Muscle layer of colon (tissue), 2 donors: ENCODE measurements at regions not wholly inside any gene's neighbourhood (a gene's known extent, or its start where the extent isn't known, plus 50 kb on each side); places are given as distances from the start of the nearest gene placed in this dataset.
"Not testable (repeated sequence)": the region's sequence is repeated elsewhere in the genome, so short reads cannot be mapped to it uniquely, and the experiment has no call there.

Experiments used
- H3K27ac ChIP-seq: one replicate; pipeline ENCODE4 v1.7.0; 2013; ENCODE audit warnings: low read depth, mild to moderate bottlenecking, low read length, moderate library complexity
- H3K27me3 ChIP-seq, 2 donors: one replicate each; pipeline ENCODE4 v1.7.0; 2013; ENCODE audit warnings: low read length in 2 of 2, mild to moderate bottlenecking in 2 of 2; ENCODE audit not compliant: insufficient read depth in 2 of 2, control insufficient read depth in 1 of 2
- H3K36me3 ChIP-seq: one replicate; pipeline ENCODE4 v1.7.0; 2013; ENCODE audit warnings: mild to moderate bottlenecking, low read length; ENCODE audit not compliant: insufficient read depth
- H3K4me1 ChIP-seq: one replicate; pipeline ENCODE4 v1.7.0; 2013; ENCODE audit warnings: mild to moderate bottlenecking, low read length; ENCODE audit not compliant: insufficient read depth
- H3K4me3 ChIP-seq, 2 donors: one replicate each; pipeline ENCODE4 v1.7.0; 2013; ENCODE audit warnings: low read length in 2 of 2, low read depth in 1 of 2, mild to moderate bottlenecking in 1 of 2, moderate library complexity in 1 of 2
- H3K9ac ChIP-seq: one replicate; pipeline ENCODE4 v1.7.0; 2013; ENCODE audit warnings: low read length
- H3K9me3 ChIP-seq: one replicate; pipeline ENCODE4 v1.7.0; 2013; ENCODE audit warnings: mild to moderate bottlenecking, low read length
- donor health status: abdominal sarcoma.
- donor health status: Adenocarcinoma of cecum.

GRCh38 chrX:140050906-140051305 lies 85.6 kb upstream of the CXorf66 start:
- Histone ChIP-seq H3K9me3 (no peaks in the 10 kb centered on the region), H3K4me3 (no peak overlapping the region), H3K27ac (no peak overlapping the region)

GRCh38 chrX:140040386-140040785 lies 75.1 kb upstream of the CXorf66 start:
- Histone ChIP-seq H3K9ac (no peak overlapping the region), H3K27me3 (no peaks in the 10 kb centered on the region), H3K27ac (no peak overlapping the region), H3K36me3 (no peaks in the 10 kb centered on the region), H3K4me1 (no peaks in the 10 kb centered on the region), H3K4me3 (no peak overlapping the region), H3K9me3 (no peaks in the 10 kb centered on the region)

More at GRCh38 chrX:140050906-140051305, 85.6 kb upstream of the CXorf66 start:
- H3K36me3 ChIP-seq, result no peaks in the 10 kb centered on the region
- H3K4me1 ChIP-seq, result no peaks in the 10 kb centered on the region
- H3K27me3 ChIP-seq, result peaks cover 0 to 4% of the 10 kb centered on the region in 2 donors
- no peak overlapping the region for H3K9ac ChIP-seq

- no peaks in the 10 kb centered on the region for H3K4me1 ChIP-seq
- H3K9ac ChIP-seq, result no peak overlapping the region
- no peaks in the 10 kb centered on the region for H3K27me3 ChIP-seq
- H3K27ac ChIP-seq, result no peak overlapping the region
- no peaks in the 10 kb centered on the region for H3K36me3 ChIP-seq
- H3K9me3 ChIP-seq, result no peaks in the 10 kb centered on the region
- H3K4me3 ChIP-seq, result no peak overlapping the region
These were observed 73.5 kb upstream of the CXorf66 start for GRCh38 chrX:140038842-140039241.

GRCh38 chrX:140034916-140035315 lies 69.6 kb upstream of the CXorf66 start:
- Histone ChIP-seq H3K27me3 (no peaks in the 10 kb centered on the region), H3K9me3 (no peaks in the 10 kb centered on the region), H3K27ac (no peak overlapping the region), H3K36me3 (no peaks in the 10 kb centered on the region), H3K9ac (no peak overlapping the region), H3K4me1 (no peaks in the 10 kb centered on the region), H3K4me3 (no peak overlapping the region)

- H3K27me3 ChIP-seq, result no peaks in the 10 kb centered on the region
- no peaks in the 10 kb centered on the region for H3K36me3 ChIP-seq
- no peaks in the 10 kb centered on the region for H3K4me1 ChIP-seq
- H3K9me3 ChIP-seq, result no peaks in the 10 kb centered on the region
- no peak overlapping the region for H3K9ac ChIP-seq
- no peak overlapping the region for H3K27ac ChIP-seq
- H3K4me3 ChIP-seq, result no peak overlapping the region
These were observed 57.2 kb upstream of the CXorf66 start for GRCh38 chrX:140022482-140022881.

- H3K27ac ChIP-seq, H3K4me3 ChIP-seq, H3K9ac ChIP-seq, H3K4me1 ChIP-seq, H3K27me3 ChIP-seq, H3K9me3 ChIP-seq, H3K36me3 ChIP-seq: not testable (repeated sequence)
These were observed 53.8 kb upstream of the CXorf66 start for GRCh38 chrX:140019134-140019533.
